Mucosa of rectum (tissue), 2 donors: ENCODE measurements at regions not wholly inside any gene's neighbourhood (a gene's known extent, or its start where the extent isn't known, plus 50 kb on each side); places are given as distances from the start of the nearest gene placed in this dataset.

Experiments
- H3K27ac ChIP-seq, 2 donors: one replicate each; pipeline ENCODE4 v1.7.0; 2013; ENCODE audit warnings: inconsistent platforms in 2 of 2, low read depth in 2 of 2, low read length in 2 of 2
- H3K27me3 ChIP-seq, 2 donors: one replicate each; pipeline ENCODE4 v1.7.0; 2013; ENCODE audit warnings: low read length in 2 of 2; ENCODE audit not compliant: control insufficient read depth in 2 of 2, insufficient read depth in 2 of 2
- H3K36me3 ChIP-seq, 2 donors: one replicate each; pipeline ENCODE4 v1.7.0; 2013; ENCODE audit warnings: low read length in 2 of 2; ENCODE audit not compliant: control insufficient read depth in 2 of 2, insufficient read depth in 2 of 2
- H3K4me1 ChIP-seq, 2 donors: one replicate each; pipeline ENCODE4 v1.7.0; 2013; ENCODE audit warnings: low read length in 2 of 2, mild to moderate bottlenecking in 1 of 2; ENCODE audit not compliant: control insufficient read depth in 2 of 2, insufficient read depth in 2 of 2
- H3K4me3 ChIP-seq, 2 donors: one replicate each; pipeline ENCODE4 v1.7.0; 2013; ENCODE audit warnings: low read length in 2 of 2
- H3K9ac ChIP-seq, 2 donors: one replicate each; pipeline ENCODE4 v1.7.0; 2013; ENCODE audit warnings: low read length in 2 of 2, low read depth in 1 of 2, mild to moderate bottlenecking in 1 of 2
- H3K9me3 ChIP-seq, 2 donors: one replicate each; pipeline ENCODE4 v1.7.0; 2013; ENCODE audit warnings: low read length in 2 of 2; ENCODE audit not compliant: control insufficient read depth in 2 of 2
- donor health status: healthy.
- donor health status: Normal muscosa, but diverticular disease.

DNA sequence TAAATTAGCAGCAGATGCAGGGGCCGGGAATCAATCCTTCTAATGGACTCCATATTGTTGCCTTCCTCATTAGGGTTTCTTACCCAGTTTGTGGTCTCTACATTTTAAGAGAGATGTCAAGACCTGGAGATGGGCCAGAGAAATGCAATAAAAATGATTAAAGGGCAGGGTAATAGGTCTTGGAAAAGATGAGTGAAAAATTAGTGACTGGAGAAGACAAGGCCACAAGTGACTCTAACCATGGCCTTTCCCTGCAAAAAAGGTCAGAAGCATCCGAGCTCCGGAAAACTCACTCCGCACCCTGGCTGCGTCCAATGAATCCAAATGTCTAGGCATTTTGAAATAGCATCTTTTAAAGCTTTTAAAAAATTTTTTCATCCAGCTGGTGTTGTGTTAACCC, 152.8 kb downstream of the ARRDC4 start:
- Histone ChIP-seq H3K9me3 (no peaks in the 10 kb centered on the region), H3K36me3 (no peaks in the 10 kb centered on the region), H3K27me3 (no peaks in the 10 kb centered on the region), H3K9ac (no peak overlapping the region), H3K27ac (no peak overlapping the region), H3K4me3 (no peak overlapping the region), H3K4me1 (no peaks in the 10 kb centered on the region)

DNA sequence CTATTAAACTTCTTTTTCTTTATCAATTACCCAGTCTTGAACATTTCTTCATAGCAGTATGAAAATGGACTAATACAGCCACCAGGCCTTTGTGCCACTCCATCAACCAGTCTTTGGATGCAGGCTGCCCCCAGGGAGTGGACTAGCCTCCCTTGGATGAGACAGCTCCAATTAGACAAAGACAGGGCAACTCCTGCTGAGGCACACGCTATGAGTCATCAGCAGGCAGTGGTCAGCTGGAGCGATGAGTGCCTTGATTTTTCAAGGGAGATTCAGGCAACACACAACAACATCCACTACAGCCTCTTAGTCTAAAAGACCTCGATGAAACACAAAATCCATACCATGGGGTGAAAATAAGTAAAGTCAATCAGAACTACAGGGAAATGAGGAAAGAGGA, 160.1 kb downstream of the ARRDC4 start:
- no peaks in the 10 kb centered on the region for H3K27me3 ChIP-seq
- H3K27ac ChIP-seq, result no peak overlapping the region
- H3K4me1 ChIP-seq, result no peaks in the 10 kb centered on the region
- H3K9ac ChIP-seq, result no peak overlapping the region
- H3K9me3 ChIP-seq, result no peaks in the 10 kb centered on the region
- no peaks in the 10 kb centered on the region for H3K36me3 ChIP-seq
- H3K4me3 ChIP-seq, result no peak overlapping the region

GRCh38 chr15:98121536-98121935, 161.0 kb downstream of the ARRDC4 start:
- Histone ChIP-seq H3K9me3 (no peaks in the 10 kb centered on the region), H3K36me3 (no peaks in the 10 kb centered on the region), H3K4me1 (no peaks in the 10 kb centered on the region), H3K4me3 (no peak overlapping the region), H3K27me3 (no peaks in the 10 kb centered on the region), H3K9ac (no peak overlapping the region), H3K27ac (no peak overlapping the region)

- no peak overlapping the region for H3K9ac ChIP-seq
- H3K36me3 ChIP-seq, result no peaks in the 10 kb centered on the region
- no peak overlapping the region for H3K4me3 ChIP-seq
- no peak overlapping the region for H3K27ac ChIP-seq
- no peaks in the 10 kb centered on the region for H3K27me3 ChIP-seq
- H3K9me3 ChIP-seq, result no peaks in the 10 kb centered on the region
- H3K4me1 ChIP-seq, result no peaks in the 10 kb centered on the region
Measured at GRCh38 chr15:98121957-98122356, 161.5 kb downstream of the ARRDC4 start.

GRCh38 chr15:98123297-98123696, 162.8 kb downstream of the ARRDC4 start:
- no peaks in the 10 kb centered on the region for H3K27me3 ChIP-seq
- no peak overlapping the region for H3K27ac ChIP-seq
- H3K4me3 ChIP-seq, result no peak overlapping the region
- H3K9ac ChIP-seq, result no peak overlapping the region
- H3K36me3 ChIP-seq, result no peaks in the 10 kb centered on the region
- no peaks in the 10 kb centered on the region for H3K4me1 ChIP-seq
- H3K9me3 ChIP-seq, result no peaks in the 10 kb centered on the region

GRCh38 chr15:98123834-98124233, 163.3 kb downstream of the ARRDC4 start:
- no peak overlapping the region for H3K9ac ChIP-seq
- H3K27ac ChIP-seq, result no peak overlapping the region
- no peaks in the 10 kb centered on the region for H3K9me3 ChIP-seq
- H3K4me3 ChIP-seq, result no peak overlapping the region
- H3K36me3 ChIP-seq, result no peaks in the 10 kb centered on the region
- no peaks in the 10 kb centered on the region for H3K4me1 ChIP-seq
- H3K27me3 ChIP-seq, result no peaks in the 10 kb centered on the region

DNA sequence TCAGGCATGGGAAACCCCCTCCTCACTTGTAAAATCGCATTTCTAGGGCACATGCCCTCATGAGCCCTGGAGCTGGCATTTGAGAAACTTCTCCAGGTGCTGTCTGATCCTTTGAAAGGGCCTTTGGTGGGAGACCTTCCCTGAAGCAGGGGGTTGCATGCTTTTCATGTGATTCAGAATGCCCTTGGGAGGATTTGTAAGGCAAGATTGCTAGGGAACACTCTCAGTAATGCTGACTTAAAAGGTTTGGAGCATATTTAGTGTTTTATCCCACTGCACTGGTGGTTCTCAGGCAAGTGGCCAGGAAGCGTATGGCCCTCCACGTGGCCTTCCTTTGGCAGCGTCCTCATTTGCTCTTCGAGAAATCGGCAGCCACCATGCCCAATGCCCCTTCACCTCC, 164.1 kb downstream of the ARRDC4 start:
- Histone ChIP-seq H3K27ac (no peak overlapping the region), H3K4me3 (no peak overlapping the region), H3K9me3 (no peaks in the 10 kb centered on the region), H3K27me3 (no peaks in the 10 kb centered on the region), H3K36me3 (no peaks in the 10 kb centered on the region), H3K4me1 (no peaks in the 10 kb centered on the region), H3K9ac (no peak overlapping the region)

- H3K4me1 ChIP-seq, result no peaks in the 10 kb centered on the region
- no peak overlapping the region for H3K9ac ChIP-seq
- H3K27me3 ChIP-seq, result no peaks in the 10 kb centered on the region
- no peak overlapping the region for H3K27ac ChIP-seq
- H3K4me3 ChIP-seq, result no peak overlapping the region
- H3K9me3 ChIP-seq, result no peaks in the 10 kb centered on the region
- no peaks in the 10 kb centered on the region for H3K36me3 ChIP-seq
Measured at GRCh38 chr15:98126326-98127085, 166.0 kb downstream of the ARRDC4 start.

DNA sequence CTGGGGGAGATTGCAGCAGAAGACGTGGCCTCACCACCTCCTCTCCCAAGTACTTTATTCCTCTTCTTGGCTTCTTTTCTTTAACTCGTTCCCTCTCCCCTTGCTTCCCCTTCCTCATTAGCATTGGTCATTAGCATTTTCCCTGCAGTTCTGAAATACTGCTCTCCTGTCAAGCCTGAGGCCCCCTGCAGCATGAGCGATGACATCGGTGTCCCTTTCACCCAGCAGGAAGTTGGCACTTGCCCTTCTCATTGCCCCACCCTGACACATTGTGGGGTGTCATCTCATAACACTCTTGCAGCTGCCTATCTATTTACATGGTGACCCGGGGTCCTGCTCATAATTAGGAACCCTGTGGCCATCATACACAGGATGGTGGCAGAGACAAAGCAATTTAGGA, 167.1 kb downstream of the ARRDC4 start:
- H3K4me3 ChIP-seq, result no peak overlapping the region
- no peaks in the 10 kb centered on the region for H3K36me3 ChIP-seq
- no peak overlapping the region for H3K27ac ChIP-seq
- no peak overlapping the region for H3K9ac ChIP-seq
- H3K27me3 ChIP-seq, result no peaks in the 10 kb centered on the region
- H3K4me1 ChIP-seq, result no peaks in the 10 kb centered on the region
- H3K9me3 ChIP-seq, result no peaks in the 10 kb centered on the region

- Histone ChIP-seq H3K4me1 (no peaks in the 10 kb centered on the region), H3K36me3 (no peaks in the 10 kb centered on the region), H3K27ac (no peak overlapping the region), H3K9me3 (no peaks in the 10 kb centered on the region), H3K9ac (no peak overlapping the region), H3K27me3 (no peaks in the 10 kb centered on the region), H3K4me3 (no peak overlapping the region)
Measured at GRCh38 chr15:98131924-98132323, 171.4 kb downstream of the ARRDC4 start.

DNA sequence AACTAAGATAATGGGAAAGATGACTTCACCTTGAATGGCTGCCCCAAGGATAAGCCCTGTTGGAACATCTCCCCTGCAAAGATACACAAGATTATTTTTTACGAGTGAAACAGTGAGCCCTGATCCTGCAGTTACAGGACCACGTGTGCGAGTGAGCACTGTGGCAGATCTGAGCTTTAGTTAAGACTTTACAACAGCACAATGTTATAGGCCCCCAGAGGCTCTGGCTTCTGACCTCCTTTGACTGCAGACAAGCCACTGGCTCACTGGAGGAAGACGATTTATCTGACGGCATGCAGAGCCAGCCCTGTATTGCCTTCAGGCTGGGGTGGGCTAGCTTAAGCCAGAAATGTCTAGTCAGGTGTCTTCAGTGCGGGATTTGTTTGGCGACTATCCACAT, 174.4 kb downstream of the ARRDC4 start:
- Histone ChIP-seq H3K4me1 (no peaks in the 10 kb centered on the region), H3K9ac (no peak overlapping the region), H3K27ac (no peak overlapping the region), H3K27me3 (no peaks in the 10 kb centered on the region), H3K36me3 (no peaks in the 10 kb centered on the region), H3K9me3 (no peaks in the 10 kb centered on the region), H3K4me3 (no peak overlapping the region)
